Smooth muscle cell (in vitro differentiated cells): ENCODE measurements at regions not wholly inside any gene's neighbourhood (a gene's known extent, or its start where the extent isn't known, plus 50 kb on each side); places are given as distances from the start of the nearest gene placed in this dataset.

Source experiments
- DNase-seq: peaks from one replicate; lab custom pipeline; 2025; ENCODE audit not compliant: unreplicated experiment; lab: John Stamatoyannopoulos, UW
- H2AFZ ChIP-seq: fragments of 200-600 bp; sonication (generic); 2 replicates; pipeline ENCODE4 v1.6.0; 2016; ENCODE audit warnings: antibody characterized with exemption, low read depth, mild to moderate bottlenecking
- H3F3A ChIP-seq: fragments of 200-600 bp; sonication (generic); 2 replicates; pipeline ENCODE4 v1.6.0; 2017; ENCODE audit warnings: antibody characterized with exemption, low read depth
- H3K27ac ChIP-seq: fragments of 200-600 bp; sonication (generic); 2 replicates; pipeline ENCODE4 v1.5.1; 2016; ENCODE audit warnings: low read depth, mild to moderate bottlenecking
- H3K27me3 ChIP-seq: fragments of 200-600 bp; sonication (generic); 2 replicates; pipeline ENCODE4 v1.6.1; 2016; ENCODE audit warnings: low read depth, mild to moderate bottlenecking
- H3K36me3 ChIP-seq: fragments of 200-600 bp; sonication (generic); 2 replicates; pipeline ENCODE4 v1.5.1; 2016; ENCODE audit warnings: low read depth
- H3K4me1 ChIP-seq: fragments of 200-600 bp; sonication (generic); 2 replicates; pipeline ENCODE4 v1.5.1; 2016; ENCODE audit warnings: low read depth
- H3K4me2 ChIP-seq: fragments of 200-600 bp; sonication (generic); 2 replicates; pipeline ENCODE4 v1.6.0; 2016; ENCODE audit warnings: mild to moderate bottlenecking
- H3K4me3 ChIP-seq: fragments of 200-600 bp; sonication (generic); 2 replicates; pipeline ENCODE4 v1.5.1; 2016; ENCODE audit warnings: mild to moderate bottlenecking
- H3K79me2 ChIP-seq: fragments of 200-600 bp; sonication (generic); 2 replicates; pipeline ENCODE4 v1.6.0; 2016; ENCODE audit warnings: low read depth, mild to moderate bottlenecking
- H3K9ac ChIP-seq: fragments of 200-600 bp; sonication (generic); 2 replicates; pipeline ENCODE4 v1.6.0; 2016; ENCODE audit warnings: low read depth
- H3K9me3 ChIP-seq: fragments of 200-600 bp; sonication (generic); replicated peaks from 2 replicates; pipeline ENCODE4 v1.5.1; 2016; ENCODE audit warnings: low read depth
- H4K20me1 ChIP-seq: fragments of 200-600 bp; sonication (generic); 2 replicates; pipeline ENCODE4 v1.6.0; 2016; ENCODE audit warnings: low read depth
- WGBS: methylation state at CpG from one replicate; pipeline ENCODE4 v1.1.7; 2016; ENCODE audit warnings: low lambda C conversion rate; 5-methylcytosine and 5-hydroxymethylcytosine counted together
- TF ChIP-seq, protein P1 (sequence below): fragments of 200-600 bp; sonication (generic); IDR thresholded peaks from 2 replicates; pipeline ENCODE4 v1.5.1; 2017; ENCODE audit warnings: borderline replicate concordance, mild to moderate bottlenecking, antibody characterized with exemption; ENCODE audit not compliant: insufficient read depth, poor library complexity, severe bottlenecking

DNA sequence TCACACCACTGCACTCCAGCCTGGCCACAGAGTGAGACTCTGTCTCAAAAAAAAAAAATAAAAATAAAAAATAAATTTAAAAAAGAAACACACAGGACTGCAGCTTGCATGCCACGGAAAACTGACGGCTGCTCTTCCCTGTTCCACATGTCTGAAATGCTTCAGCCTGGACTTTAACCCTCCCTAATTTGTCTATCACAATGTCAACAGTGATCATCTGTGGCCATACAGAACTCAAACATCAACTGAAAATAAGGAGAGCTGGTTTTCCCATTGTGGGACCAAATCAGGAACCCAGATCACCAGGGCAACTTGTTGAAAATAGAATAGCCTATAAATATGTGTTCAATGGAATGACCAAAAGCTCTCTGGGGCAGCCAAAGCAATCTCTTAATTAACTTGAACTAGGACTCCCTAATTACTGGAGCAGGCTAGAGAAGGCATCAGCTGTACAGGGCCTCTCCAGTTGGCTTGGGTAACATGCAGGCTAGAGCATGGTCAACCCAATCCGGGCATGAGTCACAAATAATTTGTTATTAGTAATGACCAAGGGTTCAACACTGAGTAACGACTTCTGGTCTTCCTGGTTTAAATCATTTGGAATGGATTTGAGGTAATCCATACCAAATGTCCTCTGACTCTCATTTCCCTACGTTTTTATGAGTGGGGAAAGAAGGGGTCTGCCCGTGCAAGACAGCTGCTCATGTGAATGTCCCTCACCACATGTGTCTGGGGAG, 62.7 kb upstream of the KAZN start:
- DNase-seq, result no peak
- Histone ChIP-seq H4K20me1 (no peaks in the 10 kb centered on the region), H3K4me1 (no peaks in the 10 kb centered on the region), H3K4me3 (no peak overlapping the region), H2AFZ (no peak overlapping the region), H3K36me3 (no peaks in the 10 kb centered on the region), H3K9ac (no peak overlapping the region), H3K79me2 (no peaks in the 10 kb centered on the region), H3K27me3 (peaks cover 6% of the 10 kb centered on the region), H3K4me2 (no peak overlapping the region), H3K9me3 (no peaks in the 10 kb centered on the region), H3K27ac (no peak overlapping the region), H3F3A (no peaks in the 10 kb centered on the region)
- TF ChIP-seq, protein P1, sequence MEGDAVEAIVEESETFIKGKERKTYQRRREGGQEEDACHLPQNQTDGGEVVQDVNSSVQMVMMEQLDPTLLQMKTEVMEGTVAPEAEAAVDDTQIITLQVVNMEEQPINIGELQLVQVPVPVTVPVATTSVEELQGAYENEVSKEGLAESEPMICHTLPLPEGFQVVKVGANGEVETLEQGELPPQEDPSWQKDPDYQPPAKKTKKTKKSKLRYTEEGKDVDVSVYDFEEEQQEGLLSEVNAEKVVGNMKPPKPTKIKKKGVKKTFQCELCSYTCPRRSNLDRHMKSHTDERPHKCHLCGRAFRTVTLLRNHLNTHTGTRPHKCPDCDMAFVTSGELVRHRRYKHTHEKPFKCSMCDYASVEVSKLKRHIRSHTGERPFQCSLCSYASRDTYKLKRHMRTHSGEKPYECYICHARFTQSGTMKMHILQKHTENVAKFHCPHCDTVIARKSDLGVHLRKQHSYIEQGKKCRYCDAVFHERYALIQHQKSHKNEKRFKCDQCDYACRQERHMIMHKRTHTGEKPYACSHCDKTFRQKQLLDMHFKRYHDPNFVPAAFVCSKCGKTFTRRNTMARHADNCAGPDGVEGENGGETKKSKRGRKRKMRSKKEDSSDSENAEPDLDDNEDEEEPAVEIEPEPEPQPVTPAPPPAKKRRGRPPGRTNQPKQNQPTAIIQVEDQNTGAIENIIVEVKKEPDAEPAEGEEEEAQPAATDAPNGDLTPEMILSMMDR, result no peak
- 84% methylated on average over 6 of the region's 6 CpGs for WGBS

GRCh38 chr1:14538335-14538734, 60.1 kb upstream of the KAZN start:
- TF ChIP-seq, protein P1, result no peak
- WGBS, result 83% methylated on average over 4 of the region's 4 CpGs
- Histone ChIP-seq H3F3A (no peaks in the 10 kb centered on the region), H3K36me3 (no peaks in the 10 kb centered on the region), H3K79me2 (no peaks in the 10 kb centered on the region), H3K4me2 (no peak overlapping the region), H3K27me3 (no peaks in the 10 kb centered on the region), H3K9ac (no peak overlapping the region), H4K20me1 (no peaks in the 10 kb centered on the region), H3K27ac (no peak overlapping the region), H2AFZ (no peak overlapping the region), H3K4me1 (no peaks in the 10 kb centered on the region), H3K4me3 (no peak overlapping the region), H3K9me3 (no peaks in the 10 kb centered on the region)
- DNase-seq, result no peak

DNA sequence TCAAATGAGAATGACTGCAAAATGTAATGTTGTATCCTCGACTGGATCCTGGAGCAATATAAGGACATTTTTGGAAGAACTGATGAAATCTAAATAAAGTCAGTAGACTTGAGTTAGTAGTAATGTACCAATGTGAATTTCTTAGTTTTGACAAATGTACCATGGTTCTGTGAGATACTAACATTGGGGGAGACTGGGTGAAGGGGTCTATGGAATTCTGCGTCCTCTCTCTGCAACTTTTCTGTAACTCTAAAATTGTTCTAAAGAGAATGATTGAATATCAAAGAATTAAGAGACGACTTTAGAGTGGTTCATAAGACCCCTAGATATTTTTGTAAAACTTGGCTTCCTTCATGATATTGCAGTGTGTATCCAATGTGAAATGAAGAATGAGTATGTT, 59.2 kb upstream of the KAZN start:
- Histone ChIP-seq H3K9me3 (no peaks in the 10 kb centered on the region), H3K27ac (no peak overlapping the region), H3K4me2 (no peak overlapping the region), H2AFZ (no peak overlapping the region), H3K79me2 (no peaks in the 10 kb centered on the region), H3K27me3 (no peaks in the 10 kb centered on the region), H3K9ac (no peak overlapping the region), H3K36me3 (no peaks in the 10 kb centered on the region), H3K4me1 (no peaks in the 10 kb centered on the region), H3K4me3 (no peak overlapping the region), H4K20me1 (no peaks in the 10 kb centered on the region), H3F3A (no peaks in the 10 kb centered on the region)
- TF ChIP-seq, protein P1, result no peak
- no peak for DNase-seq
- 64% methylated on average over 3 of the region's 3 CpGs for WGBS
